ENCODE measurements at regions not wholly inside any gene's neighbourhood (a gene's known extent, or its start where the extent isn't known, plus 50 kb on each side); places are given as distances from the start of the nearest gene placed in this dataset.

DNA sequence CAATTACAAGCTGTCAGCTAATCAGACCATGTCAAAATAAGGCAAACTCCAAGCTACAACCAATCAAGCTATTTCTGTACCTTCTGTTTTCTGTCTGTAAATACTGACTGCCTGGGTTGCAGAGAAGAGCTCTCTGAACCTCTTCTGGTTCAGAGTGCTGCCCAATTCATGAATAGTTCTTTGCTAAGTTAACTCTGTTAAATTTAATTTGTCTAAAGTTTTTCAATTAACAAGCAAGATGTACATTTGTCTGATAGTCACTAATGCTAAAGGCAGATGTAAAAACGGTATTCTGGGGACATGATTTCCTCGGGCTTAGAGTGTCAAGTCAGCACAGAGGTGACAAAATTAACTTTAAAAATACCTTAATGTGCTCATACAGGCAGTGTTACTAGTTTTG lies 408.3 kb upstream of the CLINT1 start:
- H3K9me3 ChIP-seq, result no peaks in the 10 kb centered on the region
- ATAC-seq (no peak), DNase-seq (no peak)
- in situ Hi-C loops (cut with MboI; ENCODE audit: low sequenced_read_pairs in 4 of 4) (no loop called here), intact Hi-C loops (cut with DNase I; ENCODE audit: low total_unique reads) (no loop called here)
- H3K27me3 ChIP-seq, result no peaks in the 10 kb centered on the region
- H3K4me1 ChIP-seq, result no peaks in the 10 kb centered on the region
- H3K27ac ChIP-seq, result no peak overlapping the region
- H3K36me3 ChIP-seq, result no peaks in the 10 kb centered on the region
- no peak overlapping the region for H3K4me3 ChIP-seq
- no peak for TF ChIP-seq POLR2A (IDR thresholded peaks at IDR 0.05)
- TF ChIP-seq, protein P1, sequence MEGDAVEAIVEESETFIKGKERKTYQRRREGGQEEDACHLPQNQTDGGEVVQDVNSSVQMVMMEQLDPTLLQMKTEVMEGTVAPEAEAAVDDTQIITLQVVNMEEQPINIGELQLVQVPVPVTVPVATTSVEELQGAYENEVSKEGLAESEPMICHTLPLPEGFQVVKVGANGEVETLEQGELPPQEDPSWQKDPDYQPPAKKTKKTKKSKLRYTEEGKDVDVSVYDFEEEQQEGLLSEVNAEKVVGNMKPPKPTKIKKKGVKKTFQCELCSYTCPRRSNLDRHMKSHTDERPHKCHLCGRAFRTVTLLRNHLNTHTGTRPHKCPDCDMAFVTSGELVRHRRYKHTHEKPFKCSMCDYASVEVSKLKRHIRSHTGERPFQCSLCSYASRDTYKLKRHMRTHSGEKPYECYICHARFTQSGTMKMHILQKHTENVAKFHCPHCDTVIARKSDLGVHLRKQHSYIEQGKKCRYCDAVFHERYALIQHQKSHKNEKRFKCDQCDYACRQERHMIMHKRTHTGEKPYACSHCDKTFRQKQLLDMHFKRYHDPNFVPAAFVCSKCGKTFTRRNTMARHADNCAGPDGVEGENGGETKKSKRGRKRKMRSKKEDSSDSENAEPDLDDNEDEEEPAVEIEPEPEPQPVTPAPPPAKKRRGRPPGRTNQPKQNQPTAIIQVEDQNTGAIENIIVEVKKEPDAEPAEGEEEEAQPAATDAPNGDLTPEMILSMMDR (IDR thresholded peaks at IDR 0.05 in 4 of 5, conservative IDR thresholded peaks at IDR 0.05 in 1 of 5), result no peak

DNA sequence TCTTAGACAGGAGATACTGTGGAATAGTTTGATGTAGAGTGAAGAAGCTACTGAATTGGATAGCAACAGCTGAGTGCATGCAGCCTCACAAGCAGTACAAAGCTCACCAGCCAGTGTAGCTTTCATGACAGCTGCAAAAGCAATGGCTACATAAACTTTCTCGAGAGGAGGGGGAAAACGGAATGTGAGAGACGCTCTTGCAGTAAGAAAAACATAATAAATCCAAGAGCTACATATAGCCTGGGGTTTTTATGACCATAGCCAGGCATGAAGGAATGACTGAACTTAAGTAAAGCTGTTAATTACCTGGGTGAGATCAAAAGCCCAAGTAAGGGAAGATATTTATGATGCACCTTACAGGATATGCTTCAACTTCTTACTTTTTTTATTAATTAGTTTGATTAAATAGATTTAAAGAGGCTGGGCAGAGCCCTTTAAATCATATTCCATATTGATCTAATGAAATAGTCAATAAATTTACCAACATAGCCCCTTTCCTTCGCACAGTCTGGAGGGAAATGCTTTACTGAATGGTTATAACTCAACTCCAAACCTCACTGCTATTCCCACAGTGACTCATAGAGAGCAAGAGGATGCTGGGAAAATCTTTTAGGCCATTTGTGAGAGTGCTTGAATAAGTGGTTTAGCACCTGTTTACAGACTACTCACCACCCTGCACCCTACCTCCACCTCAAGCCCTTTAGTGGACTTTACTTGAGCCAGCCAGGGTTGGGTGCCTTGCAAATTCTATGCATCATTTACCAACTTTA lies 407.2 kb upstream of the CLINT1 start:
- Histone ChIP-seq H3K4me3 (no peak overlapping the region), H3K27ac (no peak overlapping the region), H3K36me3 (no peaks in the 10 kb centered on the region), H3K9me3 (no peaks in the 10 kb centered on the region), H3K27me3 (no peaks in the 10 kb centered on the region), H3K4me1 (no peaks in the 10 kb centered on the region)
- in situ Hi-C loops (cut with MboI; ENCODE audit: low sequenced_read_pairs in 4 of 4), result no loop called here
- intact Hi-C loops (cut with DNase I; ENCODE audit: low total_unique reads), result no loop called here
- ATAC-seq, result no peak
- TF ChIP-seq POLR2A (IDR thresholded peaks at IDR 0.05), result no peak
- TF ChIP-seq, protein P1 (IDR thresholded peaks at IDR 0.05 in 4 of 5, conservative IDR thresholded peaks at IDR 0.05 in 1 of 5), result no peak
- no peak for DNase-seq

DNA sequence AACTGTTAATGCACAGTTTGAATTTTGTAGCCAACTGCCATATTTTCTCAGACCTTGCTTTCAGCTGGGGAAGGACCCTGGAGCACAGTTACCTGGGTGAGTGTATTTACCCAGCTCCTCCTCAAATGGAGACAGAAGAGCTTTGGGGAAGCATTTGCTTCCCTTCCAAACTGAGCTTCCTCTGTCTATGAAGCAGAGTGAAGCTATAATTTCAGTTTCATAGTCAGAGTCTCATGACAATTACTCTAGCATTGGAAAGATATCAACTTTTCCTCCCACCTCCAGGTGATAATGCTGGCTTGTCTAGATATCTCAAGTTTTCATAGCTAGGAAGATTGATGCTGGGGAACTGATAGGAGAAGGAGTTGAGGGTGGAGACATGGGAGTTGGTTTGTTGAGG lies 406.4 kb upstream of the CLINT1 start:
- intact Hi-C loops (cut with DNase I; ENCODE audit: low total_unique reads), result no loop called here
- no peaks in the 10 kb centered on the region for H3K27me3 ChIP-seq
- H3K4me3 ChIP-seq, result no peak overlapping the region
- in situ Hi-C loops (cut with MboI; ENCODE audit: low sequenced_read_pairs in 4 of 4), result no loop called here
- DNase-seq (no peak), ATAC-seq (no peak)
- H3K27ac ChIP-seq, result no peak overlapping the region
- no peak for TF ChIP-seq POLR2A (IDR thresholded peaks at IDR 0.05)
- TF ChIP-seq, protein P1 (IDR thresholded peaks at IDR 0.05 in 4 of 5, conservative IDR thresholded peaks at IDR 0.05 in 1 of 5), result no peak
- H3K9me3 ChIP-seq, result no peaks in the 10 kb centered on the region
- no peaks in the 10 kb centered on the region for H3K36me3 ChIP-seq
- no peaks in the 10 kb centered on the region for H3K4me1 ChIP-seq

DNA sequence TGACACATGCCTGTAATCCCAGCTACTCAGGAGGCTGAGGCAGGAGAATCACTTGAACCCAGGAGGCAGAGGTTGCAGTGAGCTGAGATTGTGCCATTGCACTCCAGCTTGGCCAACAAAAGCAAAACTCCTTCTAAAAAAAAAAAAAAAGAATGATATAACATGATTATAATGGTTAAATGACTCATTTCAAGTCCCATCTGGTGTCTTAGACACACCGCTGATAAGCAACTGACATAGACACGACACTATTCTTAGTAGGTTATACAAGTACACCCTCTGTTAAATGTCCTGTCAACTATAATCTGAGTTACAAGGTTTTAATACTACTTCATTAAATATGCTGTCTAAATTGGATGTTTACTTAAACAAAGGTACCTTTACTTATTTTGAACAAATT lies 405.3 kb upstream of the CLINT1 start:
- H3K4me1 ChIP-seq, result no peaks in the 10 kb centered on the region
- in situ Hi-C loops (cut with MboI; ENCODE audit: low sequenced_read_pairs in 4 of 4) (no loop called here), intact Hi-C loops (cut with DNase I; ENCODE audit: low total_unique reads) (no loop called here)
- no peak for DNase-seq
- no peaks in the 10 kb centered on the region for H3K36me3 ChIP-seq
- H3K9me3 ChIP-seq, result no peaks in the 10 kb centered on the region
- TF ChIP-seq, protein P1 (IDR thresholded peaks at IDR 0.05 in 4 of 5, conservative IDR thresholded peaks at IDR 0.05 in 1 of 5), result no peak
- TF ChIP-seq POLR2A (IDR thresholded peaks at IDR 0.05), result no peak
- no peaks in the 10 kb centered on the region for H3K27me3 ChIP-seq
- no peak overlapping the region for H3K27ac ChIP-seq
- no peak for ATAC-seq
- H3K4me3 ChIP-seq, result no peak overlapping the region

Data from gastrocnemius medialis (tissue), 4 donors.